GM19452 (cell line): ENCODE measurements at regions not wholly inside any gene's neighbourhood (a gene's known extent, or its start where the extent isn't known, plus 50 kb on each side); places are given as distances from the start of the nearest gene placed in this dataset.
"Not testable (repeated sequence)": the region's sequence is repeated elsewhere in the genome, so short reads cannot be mapped to it uniquely, and the experiment has no call there.

Source experiments
- ATAC-seq: cut with Tn5 transposase; IDR thresholded peaks from one replicate; pipeline ENCODE4 v1.9.1; 2021; ENCODE audit not compliant: unreplicated experiment

DNA sequence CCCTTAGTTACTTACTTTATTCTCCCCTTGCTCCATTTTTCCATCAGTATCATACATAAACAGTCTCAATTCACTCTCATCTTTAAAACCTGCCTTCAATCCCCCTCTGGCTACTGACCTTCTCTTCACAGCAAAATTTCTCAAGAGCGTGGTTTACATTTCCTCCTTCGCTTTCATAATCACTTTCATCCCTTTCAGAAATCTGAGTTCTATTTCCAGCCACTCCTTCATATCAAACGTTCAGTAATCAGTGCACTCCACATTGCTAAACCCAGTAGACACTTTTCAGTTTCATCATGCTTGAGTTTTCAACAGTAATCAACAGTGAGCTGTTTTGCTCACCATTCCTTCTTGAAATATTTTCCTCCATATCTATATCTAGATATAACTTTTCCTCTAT, 176.7 kb upstream of the HSF2 start:
- no peak for ATAC-seq

DNA sequence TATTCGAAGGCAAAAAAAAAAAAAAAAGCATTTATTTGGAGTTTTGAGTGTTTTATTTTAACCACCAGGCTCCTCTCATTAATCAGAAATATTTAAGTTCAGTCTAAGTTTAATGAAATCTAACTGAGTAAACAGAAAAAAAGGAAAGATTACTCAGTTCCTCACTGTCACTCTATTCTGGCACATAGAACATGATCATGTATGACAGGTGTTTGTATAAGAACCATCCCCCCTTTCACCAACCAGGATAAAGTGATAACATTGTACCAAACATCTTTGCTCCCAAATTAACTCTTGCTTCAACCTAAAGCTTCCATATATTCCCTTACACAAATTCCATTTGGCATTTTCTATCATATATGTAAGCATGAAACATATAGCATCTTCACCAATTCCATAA, 176.2 kb upstream of the HSF2 start:
- no peak for ATAC-seq

DNA sequence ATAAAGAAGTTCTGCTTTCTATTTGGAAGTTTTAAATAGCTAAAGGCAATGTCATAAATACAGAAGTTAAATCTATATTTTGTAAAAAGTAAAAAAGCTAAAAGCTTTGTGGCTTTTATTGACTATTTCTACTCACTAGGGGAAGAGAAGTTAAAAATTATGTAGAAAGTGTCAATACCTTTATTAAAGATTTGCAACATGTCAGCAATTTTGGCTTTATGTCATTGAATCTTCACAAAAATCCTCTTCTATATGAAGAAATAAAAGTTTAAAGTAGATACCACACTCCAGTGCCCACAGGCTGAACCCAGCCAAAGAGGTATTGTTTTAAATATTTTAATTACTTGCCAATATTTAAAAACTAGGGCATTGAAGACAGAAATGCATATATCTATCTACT, 160.6 kb upstream of the HSF2 start:
- ATAC-seq, result no peak

DNA sequence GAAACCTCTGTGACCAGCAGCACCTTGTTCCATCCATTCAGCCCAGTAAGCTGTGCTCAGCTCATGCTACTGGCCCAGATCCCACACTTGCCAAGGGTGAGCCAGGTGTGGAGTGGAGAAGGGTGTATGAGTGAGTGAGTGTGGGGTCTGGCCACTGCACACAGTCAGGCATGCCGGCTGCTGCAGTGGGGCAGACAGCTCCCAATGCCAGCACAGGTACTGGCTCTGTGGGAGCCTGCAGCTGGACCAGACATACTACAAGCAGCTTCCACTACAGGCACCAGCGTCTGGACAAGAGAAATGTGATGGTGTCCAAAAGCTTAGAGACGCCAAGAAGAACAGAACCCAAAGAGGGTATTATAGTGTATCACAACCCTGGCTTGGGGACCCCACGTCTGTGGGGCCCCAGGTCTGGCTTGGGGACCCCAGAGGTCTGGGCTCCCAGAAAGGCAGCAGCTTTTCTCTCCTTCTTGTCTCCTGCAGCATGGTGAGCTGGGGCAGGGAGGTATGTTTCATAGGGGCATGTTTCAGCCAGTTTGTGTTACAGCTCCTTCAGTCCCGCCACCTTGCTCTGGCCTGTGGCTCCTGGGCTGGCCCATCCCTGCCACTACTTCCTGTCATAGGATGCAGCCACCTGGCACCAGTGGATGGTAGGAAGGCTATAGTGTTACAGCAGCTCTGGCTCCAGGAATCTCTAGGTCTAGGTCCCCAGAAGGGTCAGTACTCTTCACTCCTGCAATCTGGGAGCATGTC, 152.4 kb upstream of the HSF2 start:
- no peak for ATAC-seq

DNA sequence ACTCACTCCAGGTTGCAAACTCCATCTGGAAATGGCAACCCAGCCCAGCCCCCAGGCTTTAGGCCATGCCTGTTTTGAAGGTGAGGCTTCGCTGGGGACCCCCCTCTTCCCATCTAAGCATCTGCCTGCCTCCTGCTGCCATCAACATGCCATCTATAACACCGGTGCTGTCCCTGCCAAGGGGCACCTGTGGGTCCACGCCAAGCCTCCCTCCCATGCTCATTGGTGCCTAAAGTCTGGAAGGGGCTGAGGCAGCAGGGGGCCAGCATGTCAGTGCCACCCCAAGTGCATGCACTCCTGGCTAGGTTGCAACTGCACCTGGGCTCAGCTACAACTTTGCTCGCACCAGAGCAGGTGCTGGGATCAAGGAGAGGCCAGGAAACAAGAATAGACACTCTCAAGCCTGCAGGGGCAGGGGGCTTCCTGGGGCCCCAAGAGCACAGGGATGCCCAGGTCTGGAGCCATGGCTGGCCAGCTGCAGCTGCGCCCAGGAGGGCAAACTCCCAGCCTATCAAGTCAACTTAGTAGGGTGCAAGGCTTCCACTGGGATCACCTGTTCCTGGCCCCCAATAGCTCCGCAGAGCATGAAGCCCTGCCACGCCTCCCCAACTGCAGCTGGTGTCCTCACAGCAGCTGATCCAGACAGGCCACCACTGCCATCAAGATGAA, 151.3 kb upstream of the HSF2 start:
- ATAC-seq, result no peak

DNA sequence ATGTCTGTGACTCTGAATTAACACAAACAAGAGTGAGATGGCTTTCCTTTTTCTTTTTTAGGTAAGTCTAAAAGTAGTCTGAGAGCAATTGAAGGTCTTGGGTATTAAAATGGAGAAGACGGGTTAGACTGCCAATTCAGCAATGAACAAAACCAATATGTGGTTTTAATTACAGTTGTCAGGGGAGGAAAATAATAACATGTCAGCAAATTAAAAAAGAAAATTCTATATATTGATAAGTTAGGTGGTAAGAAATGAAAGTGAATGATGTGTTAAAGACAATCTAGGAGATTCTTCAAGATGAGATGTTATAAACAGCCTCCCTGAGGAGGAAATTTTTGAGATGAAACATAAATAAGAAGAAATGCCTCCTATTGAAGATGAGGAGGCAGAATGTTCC, 150.6 kb upstream of the HSF2 start:
- ATAC-seq, result no peak

DNA sequence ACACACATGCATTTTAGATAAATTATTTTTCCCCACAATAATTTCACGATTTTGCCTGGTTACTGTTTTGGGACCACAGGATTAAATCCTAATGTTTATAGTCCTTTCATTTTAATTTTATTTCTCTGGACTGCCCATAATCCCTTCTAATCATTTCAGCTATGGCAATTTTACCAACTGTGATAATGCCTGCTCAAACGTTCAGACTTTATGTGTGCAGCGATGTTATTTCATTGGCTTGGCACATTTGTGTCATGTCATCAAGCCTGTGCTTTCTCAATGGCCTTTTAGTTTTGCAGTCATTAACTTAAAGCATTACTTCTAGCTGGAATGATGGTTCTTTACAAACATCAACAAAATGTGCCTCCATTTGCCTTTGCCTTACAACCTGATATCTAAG, 140.6 kb upstream of the HSF2 start:
- ATAC-seq, result no peak

DNA sequence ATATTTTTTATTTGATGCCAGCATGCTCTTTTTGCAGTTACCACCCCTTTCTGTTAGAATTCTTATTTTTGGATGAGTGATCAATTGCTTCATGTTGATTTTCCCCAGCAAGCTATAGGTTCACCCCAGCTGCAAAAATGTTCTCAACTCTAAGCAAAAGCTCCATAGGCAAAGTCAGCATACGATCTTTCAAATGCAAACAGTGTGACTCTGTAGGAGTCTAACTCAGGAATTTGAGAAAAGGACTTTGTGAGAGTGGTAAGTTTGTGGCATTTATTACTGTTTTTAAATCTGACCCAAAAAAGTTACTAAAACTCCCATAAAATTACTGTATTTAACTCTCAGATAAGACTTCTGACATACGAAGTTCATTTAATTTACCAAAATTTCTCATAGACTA, 134.9 kb upstream of the HSF2 start:
- ATAC-seq, result no peak

DNA sequence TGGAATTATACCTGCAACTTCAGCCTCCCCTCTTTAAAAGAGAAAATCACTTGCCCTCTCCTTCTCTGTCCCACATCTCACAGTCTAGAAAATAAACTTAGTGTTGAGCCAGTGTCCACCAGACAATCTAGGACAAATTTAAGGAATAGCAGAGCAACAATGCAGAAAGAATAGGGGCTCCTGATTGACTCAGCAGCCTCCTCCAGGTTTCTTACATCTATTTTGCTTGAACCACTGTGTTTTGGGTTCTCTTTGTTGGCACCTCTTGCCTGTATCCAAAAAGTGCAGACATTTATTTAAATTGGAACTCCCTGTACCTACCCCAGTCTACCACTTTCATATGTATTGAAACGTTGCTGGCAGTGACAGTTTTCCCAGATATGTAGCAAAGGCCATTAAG, 133.7 kb upstream of the HSF2 start:
- ATAC-seq, result no peak

DNA sequence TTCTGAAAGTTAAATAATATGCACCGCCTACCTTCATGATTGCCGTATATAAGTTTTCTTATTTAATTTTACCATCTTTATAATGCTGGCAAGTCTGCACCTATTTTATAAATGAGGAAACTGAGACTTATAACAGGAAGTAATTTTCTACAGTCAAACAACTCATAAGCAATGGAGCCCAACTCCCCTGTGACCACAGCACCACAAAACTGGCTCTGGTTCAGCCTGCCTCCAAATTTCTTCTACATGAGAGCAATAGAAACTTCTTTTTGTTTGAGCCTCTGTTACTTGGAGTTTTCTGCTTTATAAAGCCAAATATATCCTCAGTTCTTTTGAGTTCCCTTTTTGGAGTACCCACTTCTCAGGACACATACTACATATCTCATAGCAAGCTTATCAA, 131.1 kb upstream of the HSF2 start:
- no peak for ATAC-seq

DNA sequence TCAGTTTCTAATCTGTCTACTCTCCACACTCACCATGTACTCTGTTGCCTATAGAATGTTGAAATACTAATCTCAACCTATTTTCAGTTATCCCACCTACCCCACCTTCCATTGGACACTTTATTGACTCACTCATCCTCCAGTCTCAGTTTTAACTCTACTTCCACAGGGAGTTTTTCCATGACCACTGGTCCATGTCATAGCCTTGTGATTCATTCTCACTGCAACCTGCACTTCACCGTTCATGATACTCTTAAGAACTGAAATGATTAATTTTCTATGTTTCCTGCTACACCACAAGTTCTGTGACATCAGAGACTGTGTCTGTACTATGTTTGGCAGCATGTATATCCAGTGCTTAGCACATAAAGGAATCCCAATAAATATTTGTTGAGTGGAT, 122.8 kb upstream of the HSF2 start:
- ATAC-seq, result no peak

DNA sequence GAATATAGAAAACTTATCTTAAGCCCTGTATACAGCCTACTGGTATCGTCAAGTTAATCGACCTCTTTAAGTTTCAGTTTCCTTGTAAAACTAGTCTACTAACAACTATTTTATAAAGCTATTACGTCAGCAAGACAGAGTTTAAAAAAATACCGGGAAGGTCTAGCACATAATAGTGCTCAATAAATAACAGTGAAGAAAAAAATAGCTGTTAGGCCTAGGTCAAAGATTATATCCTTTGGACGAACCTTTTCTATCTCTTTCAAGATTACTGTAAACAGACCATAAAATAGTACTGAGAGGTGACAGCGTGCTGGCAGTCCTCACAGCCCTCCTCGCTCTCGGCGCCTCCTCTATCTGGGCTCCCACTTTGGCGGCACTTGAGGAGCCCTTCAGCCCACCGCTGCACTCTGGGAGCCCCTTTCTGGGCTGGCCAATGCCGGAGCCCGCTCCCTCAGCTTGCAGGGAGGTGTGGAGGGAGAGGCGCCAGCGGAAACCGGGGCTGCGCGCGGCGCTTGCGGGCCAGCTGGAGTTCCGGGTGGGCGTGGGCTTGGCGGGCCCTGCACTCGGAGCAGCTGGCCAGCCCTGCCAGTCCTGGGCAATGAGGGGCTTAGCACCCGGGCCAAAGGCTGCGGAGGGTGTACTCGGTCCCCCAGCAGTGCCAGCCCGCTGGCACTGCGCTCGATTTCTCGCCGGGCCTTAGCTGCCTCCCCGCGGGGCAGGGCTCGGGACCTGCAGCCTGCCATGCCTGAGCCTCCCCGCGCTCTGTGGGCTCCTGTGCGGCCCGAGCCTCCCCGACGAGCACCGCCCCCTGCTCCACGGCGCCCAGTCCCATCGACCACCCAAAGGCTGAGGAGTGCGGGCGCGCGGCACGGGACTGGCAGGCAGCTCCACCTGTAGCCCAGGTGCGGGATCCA, 119.1 kb upstream of the HSF2 start:
- not testable (repeated sequence) for ATAC-seq

DNA sequence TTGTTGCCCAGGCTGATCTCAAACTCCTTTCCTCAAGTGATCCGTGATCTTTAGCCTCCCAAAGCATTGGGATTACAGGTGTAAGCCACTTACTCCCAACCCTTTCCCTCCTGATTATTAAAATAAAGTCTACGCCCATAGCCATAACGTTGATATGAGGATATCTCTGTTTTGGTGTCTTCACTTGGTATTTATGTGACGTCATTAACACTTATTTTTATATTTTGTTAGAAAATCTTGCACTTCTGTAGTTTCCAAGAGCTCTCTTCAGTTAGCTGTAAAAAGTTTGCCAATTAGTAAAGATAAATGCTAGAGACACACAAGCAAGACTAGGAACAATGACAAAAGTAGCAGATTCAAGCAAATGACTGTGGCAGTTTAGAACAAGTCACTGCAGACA, 115.6 kb upstream of the HSF2 start:
- ATAC-seq, result no peak

DNA sequence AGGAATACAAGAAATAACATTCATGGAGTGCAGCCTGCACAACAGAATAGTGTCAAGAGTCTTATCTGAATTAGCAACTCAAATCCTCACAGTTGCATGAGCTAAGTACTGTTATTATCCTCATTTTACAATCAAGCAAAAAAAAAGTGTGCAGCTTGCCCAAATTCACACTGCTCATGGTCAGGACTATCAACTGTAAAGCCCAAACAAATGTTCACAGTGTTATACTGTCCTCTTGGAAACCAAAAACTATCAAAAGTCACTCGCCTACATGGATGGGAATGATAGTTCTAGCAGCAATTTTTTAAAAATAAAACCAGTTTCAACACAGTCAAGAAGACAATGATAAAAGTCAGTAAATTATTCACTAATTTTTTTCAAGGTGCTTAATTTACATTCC, 114.6 kb upstream of the HSF2 start:
- ATAC-seq, result no peak

DNA sequence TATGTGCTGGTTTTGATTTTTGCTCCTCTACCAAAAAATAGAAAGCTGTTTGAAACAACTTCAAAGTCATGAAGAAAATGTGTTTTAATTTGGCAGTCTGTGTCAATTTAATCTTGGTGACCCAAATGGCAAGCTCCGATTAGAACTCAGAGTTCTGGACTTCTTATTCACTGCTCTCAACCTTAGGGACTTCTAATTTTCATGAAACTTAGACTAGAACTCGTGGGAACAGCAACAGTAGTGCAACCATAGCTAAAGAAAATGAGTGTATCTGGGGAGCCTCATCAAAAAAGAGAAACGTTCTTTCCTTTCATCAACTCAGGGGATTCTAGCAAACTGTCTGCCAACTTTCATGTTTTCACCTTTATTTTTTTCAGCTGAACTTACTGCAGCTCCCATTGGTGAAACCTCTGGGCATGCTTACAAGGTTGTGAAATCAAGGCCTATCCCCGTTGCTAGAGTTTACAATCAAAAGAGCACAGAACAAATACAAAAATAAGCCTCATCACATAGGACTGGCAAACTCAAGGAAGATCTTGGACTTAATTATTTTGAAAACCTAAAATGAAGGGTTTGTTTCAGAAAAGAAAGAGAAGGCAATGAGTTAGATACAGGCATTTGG, 114.0 kb upstream of the HSF2 start:
- ATAC-seq, result no peak

DNA sequence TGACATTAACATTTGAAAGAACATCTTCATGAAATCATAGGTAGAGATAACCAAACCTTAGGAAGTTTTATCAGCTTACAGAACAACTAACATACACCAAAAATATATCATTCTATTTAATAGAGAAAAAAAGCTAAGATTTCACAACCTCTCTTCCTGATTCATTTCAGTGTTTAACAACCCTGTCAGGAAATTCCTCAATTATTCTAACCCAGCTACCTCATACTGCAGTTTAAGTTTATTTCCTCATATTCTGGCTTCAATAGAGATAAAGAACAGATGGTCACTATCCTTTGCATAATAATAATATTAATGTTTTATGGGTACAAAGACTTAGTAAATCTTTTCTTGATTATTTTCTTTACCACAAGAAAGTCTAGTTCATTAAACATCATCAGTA, 112.9 kb upstream of the HSF2 start:
- ATAC-seq, result no peak

DNA sequence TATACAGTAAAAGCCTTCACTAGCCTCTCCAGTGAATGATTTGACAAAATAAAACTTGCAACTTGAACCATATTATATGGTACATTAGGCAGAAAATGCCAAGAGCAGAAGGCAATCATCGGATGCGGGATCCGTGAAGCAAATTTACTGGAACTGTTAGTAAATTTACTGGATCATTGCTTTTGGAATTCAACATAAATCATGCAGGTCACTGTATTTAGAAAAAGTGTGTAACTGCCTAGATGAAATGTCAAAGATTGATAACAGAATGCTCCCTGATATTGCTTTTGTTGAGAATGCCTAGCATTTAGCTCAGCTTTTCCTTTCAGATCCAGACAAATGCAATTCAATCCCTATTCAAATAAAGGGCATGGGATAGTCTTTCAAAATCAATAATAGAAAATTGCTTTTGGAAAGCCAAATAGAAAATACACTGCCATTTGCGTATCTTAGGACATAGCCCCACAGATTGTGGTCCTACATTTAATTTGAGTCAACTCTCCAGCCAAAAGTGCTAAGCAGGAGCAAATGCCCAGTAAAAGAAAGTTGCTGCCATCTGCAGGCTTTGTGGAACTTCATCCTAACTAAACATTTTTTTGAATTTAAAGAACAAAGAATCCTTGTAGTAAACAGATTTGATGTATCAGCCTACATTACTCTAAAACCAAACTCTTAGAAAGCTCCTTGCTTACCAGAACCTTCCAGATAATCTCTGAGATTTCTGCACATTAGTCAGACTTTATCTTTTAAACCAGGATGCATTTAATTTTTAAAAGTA, 109.5 kb upstream of the HSF2 start:
- ATAC-seq, result no peak

DNA sequence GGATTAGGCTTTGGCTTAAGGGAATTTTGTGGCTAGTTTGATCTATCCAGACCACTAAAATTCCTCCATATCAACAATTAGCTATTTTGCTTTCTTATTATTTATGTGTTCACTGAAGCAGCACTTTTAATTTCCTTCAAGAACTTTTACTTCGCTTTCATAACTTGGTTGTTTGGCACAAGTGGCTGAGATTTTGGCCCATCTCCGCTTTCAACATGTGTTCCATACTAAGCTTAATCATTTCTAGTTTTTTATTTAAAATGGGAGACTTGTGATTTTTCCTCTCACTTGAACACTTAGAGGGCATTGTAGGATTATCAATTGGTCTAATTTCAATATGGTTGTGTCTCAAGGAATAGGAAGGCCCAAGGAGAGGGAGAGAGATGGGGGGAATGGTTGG, 102.4 kb upstream of the HSF2 start:
- no peak for ATAC-seq

DNA sequence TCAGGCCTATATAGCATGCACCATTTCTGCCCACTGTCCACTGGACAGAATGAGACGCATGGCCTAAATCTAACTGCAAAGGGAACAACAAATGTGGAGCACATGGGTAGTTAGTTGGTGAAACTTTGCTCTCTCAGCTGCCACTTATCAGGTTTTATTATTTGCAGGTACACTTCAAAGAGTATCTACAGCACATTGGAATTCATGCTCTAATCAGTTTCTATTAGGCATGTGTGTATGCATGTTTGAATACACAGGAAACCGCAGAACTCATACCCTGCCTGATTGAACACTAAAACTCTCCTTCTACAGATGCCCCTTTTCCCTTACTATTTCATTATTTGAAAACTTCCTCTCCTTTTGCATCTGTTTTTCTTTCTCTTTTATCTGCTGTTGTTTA, 97.4 kb upstream of the HSF2 start:
- no peak for ATAC-seq

DNA sequence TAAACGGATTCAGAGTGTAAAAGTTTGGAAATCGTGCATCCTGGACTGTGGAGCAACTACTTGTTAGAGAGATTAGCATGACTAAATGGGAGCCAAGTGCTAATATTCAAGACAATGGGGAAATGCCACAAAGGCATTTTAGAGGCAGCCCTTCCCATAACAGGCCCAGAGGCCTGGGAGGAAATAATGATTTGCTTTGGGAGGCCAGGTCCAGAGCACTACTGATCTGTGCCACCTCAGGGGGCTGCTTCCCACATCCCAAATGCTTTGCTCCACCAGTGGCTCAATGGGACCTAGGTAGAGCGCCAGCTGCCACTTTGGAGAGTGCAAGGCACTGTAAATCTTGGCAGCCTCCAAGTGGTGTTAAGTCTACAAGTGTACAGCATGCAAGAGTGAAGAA, 91.9 kb upstream of the HSF2 start:
- no peak for ATAC-seq

DNA sequence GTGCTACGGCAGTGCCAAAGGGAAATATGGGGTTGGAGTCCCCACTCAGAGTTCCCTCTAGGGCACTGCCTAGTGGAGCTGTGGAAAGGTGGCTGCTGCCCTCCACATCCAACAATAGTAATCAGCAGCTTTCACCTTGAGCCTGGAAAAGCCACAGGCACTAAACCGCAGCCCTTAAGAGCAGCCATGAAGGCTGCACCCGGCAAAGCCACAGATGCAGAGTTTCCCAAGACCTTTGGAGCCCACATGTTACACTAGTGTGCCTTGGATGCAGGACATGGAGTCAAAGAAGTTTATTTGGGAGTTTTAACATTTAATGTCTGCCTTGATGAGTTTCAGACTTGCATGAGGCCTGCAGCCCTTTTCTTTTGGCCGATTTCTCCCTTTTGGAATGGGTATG, 91.4 kb upstream of the HSF2 start:
- ATAC-seq, result no peak
